ENCODE measurements at regions not wholly inside any gene's neighbourhood (a gene's known extent, or its start where the extent isn't known, plus 50 kb on each side); places are given as distances from the start of the nearest gene placed in this dataset.

DNA sequence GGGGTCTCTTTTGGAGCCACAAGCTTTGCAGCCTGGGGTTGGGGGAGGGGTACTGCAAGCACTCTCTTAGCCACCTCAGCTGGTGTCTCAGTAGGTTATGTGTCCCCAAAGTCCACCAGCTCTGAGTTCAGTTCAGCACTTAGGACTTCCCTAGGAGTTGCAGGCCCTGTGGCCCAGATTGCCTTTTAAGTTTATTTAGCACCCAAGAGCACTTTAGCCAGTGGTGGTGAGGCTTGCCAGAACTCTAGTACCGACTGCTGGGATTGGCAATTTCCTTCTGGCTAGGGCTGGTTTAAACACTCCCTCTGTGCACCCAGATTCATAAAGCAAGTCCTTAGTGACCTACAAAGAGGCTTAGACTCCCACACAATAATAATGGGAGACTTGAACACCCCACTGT is 489.9 kb upstream of the RPS6KA3 start:
- H3K4me3 ChIP-seq (ENCODE audit: low read depth, low read length): no peak overlapping the region
- no peak for DNase-seq (ENCODE audit: low read depth)
- TF ChIP-seq, protein P1, sequence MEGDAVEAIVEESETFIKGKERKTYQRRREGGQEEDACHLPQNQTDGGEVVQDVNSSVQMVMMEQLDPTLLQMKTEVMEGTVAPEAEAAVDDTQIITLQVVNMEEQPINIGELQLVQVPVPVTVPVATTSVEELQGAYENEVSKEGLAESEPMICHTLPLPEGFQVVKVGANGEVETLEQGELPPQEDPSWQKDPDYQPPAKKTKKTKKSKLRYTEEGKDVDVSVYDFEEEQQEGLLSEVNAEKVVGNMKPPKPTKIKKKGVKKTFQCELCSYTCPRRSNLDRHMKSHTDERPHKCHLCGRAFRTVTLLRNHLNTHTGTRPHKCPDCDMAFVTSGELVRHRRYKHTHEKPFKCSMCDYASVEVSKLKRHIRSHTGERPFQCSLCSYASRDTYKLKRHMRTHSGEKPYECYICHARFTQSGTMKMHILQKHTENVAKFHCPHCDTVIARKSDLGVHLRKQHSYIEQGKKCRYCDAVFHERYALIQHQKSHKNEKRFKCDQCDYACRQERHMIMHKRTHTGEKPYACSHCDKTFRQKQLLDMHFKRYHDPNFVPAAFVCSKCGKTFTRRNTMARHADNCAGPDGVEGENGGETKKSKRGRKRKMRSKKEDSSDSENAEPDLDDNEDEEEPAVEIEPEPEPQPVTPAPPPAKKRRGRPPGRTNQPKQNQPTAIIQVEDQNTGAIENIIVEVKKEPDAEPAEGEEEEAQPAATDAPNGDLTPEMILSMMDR (IDR thresholded peaks at IDR 0.05; ENCODE audit: control insufficient read depth, extremely low read depth, insufficient read depth): no peak

DNA sequence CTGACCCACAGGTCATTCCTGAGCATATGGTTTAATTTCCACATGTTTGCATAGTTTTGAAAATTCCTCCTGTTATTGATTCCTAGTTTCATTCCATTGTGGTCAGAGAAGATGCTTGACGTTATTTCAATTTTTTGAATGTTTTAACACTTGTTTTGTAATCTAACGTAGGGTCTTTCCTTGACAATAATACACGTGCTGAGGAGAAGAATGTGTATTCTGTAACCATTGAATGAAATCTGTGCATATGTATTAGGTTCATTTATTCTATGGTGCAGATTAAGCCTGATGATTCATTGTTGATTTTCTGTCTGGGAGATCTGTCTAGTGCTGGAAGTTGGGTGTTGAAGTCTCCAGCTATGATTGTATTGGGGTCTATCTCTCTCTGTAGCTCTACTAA is 486.4 kb upstream of the RPS6KA3 start:
- DNase-seq (ENCODE audit: low read depth): no peak
- no peak overlapping the region for H3K4me3 ChIP-seq (ENCODE audit: low read depth, low read length)
- TF ChIP-seq, protein P1 (IDR thresholded peaks at IDR 0.05; ENCODE audit: control insufficient read depth, extremely low read depth, insufficient read depth): no peak

DNA sequence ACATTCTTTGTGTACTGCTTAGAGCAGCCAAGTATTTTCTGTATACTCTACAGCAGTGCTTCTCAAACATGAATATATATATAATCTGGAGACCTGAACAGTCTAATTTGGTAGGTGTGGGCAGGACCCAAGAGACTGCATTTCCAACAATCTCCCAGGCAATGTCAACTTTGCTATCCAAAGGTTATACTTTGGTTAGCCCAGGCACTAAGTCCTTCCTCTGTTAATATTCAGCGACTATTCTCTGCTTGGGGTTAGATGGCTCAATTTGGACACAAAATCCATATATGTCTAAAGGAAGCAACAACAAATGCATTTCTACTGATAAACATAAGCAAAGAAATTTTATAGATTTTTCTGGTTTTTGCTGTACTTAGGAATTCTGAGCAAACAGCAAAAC is 480.0 kb upstream of the RPS6KA3 start:
- TF ChIP-seq, protein P1 (IDR thresholded peaks at IDR 0.05; ENCODE audit: control insufficient read depth, extremely low read depth, insufficient read depth): no peak
- no peak for DNase-seq (ENCODE audit: low read depth)
- no peak overlapping the region for H3K4me3 ChIP-seq (ENCODE audit: low read depth, low read length)

DNA sequence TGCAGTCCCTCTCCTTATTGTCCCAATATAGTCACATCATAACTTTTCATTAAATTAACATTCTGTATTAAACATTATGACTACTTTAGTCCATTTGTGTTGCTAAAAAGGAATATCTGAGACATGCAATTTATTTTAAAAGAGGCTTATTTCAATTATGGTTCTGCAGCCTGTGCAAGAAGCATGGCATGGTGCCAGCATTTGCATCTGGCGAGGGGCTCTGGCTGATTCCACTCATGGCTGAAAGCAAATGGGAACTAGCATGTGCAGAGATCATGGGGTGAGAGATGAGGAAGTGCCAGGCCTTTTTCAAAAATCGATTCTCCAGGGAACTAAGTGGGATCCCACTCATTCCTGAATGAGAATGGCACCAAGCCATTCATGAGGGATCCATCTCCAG is 476.3 kb upstream of the RPS6KA3 start:
- no peak for DNase-seq (ENCODE audit: low read depth)
- TF ChIP-seq, protein P1 (IDR thresholded peaks at IDR 0.05; ENCODE audit: control insufficient read depth, extremely low read depth, insufficient read depth): no peak

DNA sequence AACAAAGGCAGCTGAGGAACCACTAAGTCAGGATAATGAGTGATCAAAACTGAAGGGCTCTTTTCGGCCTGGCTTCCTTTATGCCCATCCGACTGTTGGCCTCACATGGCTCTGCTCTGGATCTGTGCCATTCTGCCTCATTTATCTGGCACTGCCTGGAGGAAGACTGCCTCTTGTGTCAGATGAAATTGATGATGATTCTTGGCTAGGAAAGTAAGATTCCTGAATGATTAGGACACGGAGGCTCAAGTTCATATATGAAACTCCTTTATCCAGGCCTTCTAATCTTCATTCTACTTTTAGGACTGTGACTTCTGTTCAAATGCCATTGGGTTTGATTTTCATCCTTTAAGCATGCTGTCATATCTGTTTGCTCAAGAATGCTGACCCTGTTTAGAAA is 475.4 kb upstream of the RPS6KA3 start:
- no peak overlapping the region for H3K4me3 ChIP-seq (ENCODE audit: low read depth, low read length)
- TF ChIP-seq, protein P1 (IDR thresholded peaks at IDR 0.05; ENCODE audit: control insufficient read depth, extremely low read depth, insufficient read depth): no peak
- no peak for DNase-seq (ENCODE audit: low read depth)

More for the DNA sequence above, 476.3 kb upstream of the RPS6KA3 start:
- H3K4me3 ChIP-seq (ENCODE audit: low read depth, low read length): no peak overlapping the region

DNA sequence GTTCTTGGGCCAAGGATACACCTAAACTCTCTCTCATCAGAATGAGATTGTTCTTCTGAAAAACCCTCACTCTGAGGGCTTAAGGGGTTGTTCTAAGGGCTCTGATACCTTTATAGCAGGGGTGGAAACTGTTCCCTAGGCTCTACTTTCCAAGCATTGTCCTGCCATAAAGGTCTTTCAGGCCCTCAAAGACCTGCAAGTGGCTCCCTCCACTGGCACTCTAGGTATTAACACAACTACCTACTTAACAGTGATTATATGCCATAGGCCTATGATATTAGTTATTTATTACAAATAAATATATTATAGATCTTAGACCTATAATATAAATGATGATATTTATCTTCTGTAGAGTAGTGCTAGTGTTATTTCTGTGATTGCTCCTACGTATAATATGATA is 473.7 kb upstream of the RPS6KA3 start:
- H3K4me3 ChIP-seq (ENCODE audit: low read depth, low read length): no peak overlapping the region
- no peak for DNase-seq (ENCODE audit: low read depth)
- TF ChIP-seq, protein P1 (IDR thresholded peaks at IDR 0.05; ENCODE audit: control insufficient read depth, extremely low read depth, insufficient read depth): no peak

DNA sequence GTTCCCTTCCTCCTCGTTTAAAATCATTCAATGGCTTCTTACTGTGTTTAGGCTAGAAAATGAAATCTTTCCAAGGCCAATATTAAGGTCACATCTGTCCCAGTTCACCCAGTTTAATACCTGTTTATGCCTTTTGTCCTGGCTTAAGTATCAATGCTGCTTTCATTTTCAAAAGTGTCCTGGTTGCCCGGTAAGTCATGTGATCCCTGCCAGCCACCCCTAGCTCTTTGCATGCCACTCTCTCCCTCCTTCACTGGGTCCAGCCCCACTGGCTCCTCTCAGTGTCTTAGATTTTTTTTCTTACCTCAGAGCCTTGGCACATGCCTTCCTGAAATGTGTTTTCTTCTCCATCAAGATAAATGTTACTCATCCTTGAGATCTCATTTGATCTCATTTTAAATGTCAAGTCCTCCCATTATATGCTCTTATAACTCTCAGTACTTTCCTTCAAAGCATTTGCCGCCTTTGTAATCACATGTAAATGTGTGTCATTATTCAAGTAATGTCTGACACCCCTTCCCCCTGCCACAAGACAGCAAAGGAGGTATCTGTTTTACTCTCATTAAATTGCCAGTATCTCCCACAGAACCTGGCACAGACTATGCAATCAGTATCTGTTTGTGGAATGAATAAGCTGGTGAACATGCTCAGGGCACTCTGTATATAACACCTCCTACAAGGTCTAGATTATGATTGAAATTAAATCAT is 472.5 kb upstream of the RPS6KA3 start:
- TF ChIP-seq, protein P1 (IDR thresholded peaks at IDR 0.05; ENCODE audit: control insufficient read depth, extremely low read depth, insufficient read depth): no peak
- H3K4me3 ChIP-seq (ENCODE audit: low read depth, low read length): no peak overlapping the region
- DNase-seq (ENCODE audit: low read depth): no peak
